LNCaP clone FGC (cell line): ENCODE measurements at regions not wholly inside any gene's neighbourhood (a gene's known extent, or its start where the extent isn't known, plus 50 kb on each side); places are given as distances from the start of the nearest gene placed in this dataset.
"Not testable (repeated sequence)": the region's sequence is repeated elsewhere in the genome, so short reads cannot be mapped to it uniquely, and the experiment has no call there.

Experiments used
- DNase-seq: peaks from one replicate; pipeline ENCODE4 v3.0.0-alpha.2; 2011; ENCODE audit warnings: low read depth
- H3K4me3 ChIP-seq: 2 replicates; pipeline ENCODE4 v1.5.1; 2011; ENCODE audit warnings: mild to moderate bottlenecking, low read depth, low read length, control low read depth
- CTCF ChIP-seq: IDR thresholded peaks from 2 replicates; pipeline ENCODE4 v1.5.1; 2012; ENCODE audit warnings: mild to moderate bottlenecking; ENCODE audit not compliant: control insufficient read depth, insufficient read depth; ENCODE audit errors: extremely low read depth

- TF ChIP-seq CTCF, result no peak
- DNase-seq, result no peak
- no peak overlapping the region for H3K4me3 ChIP-seq
Measured at GRCh38 chr5:74490814-74491213, 149.7 kb downstream of the ENC1 start.

- no peak for TF ChIP-seq CTCF
- DNase-seq, result no peak
Measured at GRCh38 chr5:74482990-74483389, 157.5 kb downstream of the ENC1 start.

GRCh38 chr5:74482523-74482922 is 158.0 kb downstream of the ENC1 start:
- H3K4me3 ChIP-seq, result no peak overlapping the region
- DNase-seq, result no peak
- no peak for TF ChIP-seq CTCF

More at GRCh38 chr5:74482990-74483389, 157.5 kb downstream of the ENC1 start:
- H3K4me3 ChIP-seq, result no peak overlapping the region

GRCh38 chr5:74481357-74481756 is 159.2 kb downstream of the ENC1 start:
- DNase-seq, H3K4me3 ChIP-seq: not testable (repeated sequence)

GRCh38 chr5:74480201-74480600 is 160.3 kb downstream of the ENC1 start:
- TF ChIP-seq CTCF, result no peak

GRCh38 chr5:74478328-74478727 is 162.2 kb downstream of the ENC1 start:
- no peak for TF ChIP-seq CTCF
- no peak for DNase-seq
- H3K4me3 ChIP-seq, result no peak overlapping the region

More at GRCh38 chr5:74480201-74480600, 160.3 kb downstream of the ENC1 start:
- no peak overlapping the region for H3K4me3 ChIP-seq
- no peak for DNase-seq

GRCh38 chr5:74477761-74478160 is 162.8 kb downstream of the ENC1 start:
- DNase-seq, result no peak
- no peak overlapping the region for H3K4me3 ChIP-seq

More at GRCh38 chr5:74477761-74478160, 162.8 kb downstream of the ENC1 start:
- no peak for TF ChIP-seq CTCF
